ENCODE measurements at regions not wholly inside any gene's neighbourhood (a gene's known extent, or its start where the extent isn't known, plus 50 kb on each side); places are given as distances from the start of the nearest gene placed in this dataset.

DNA sequence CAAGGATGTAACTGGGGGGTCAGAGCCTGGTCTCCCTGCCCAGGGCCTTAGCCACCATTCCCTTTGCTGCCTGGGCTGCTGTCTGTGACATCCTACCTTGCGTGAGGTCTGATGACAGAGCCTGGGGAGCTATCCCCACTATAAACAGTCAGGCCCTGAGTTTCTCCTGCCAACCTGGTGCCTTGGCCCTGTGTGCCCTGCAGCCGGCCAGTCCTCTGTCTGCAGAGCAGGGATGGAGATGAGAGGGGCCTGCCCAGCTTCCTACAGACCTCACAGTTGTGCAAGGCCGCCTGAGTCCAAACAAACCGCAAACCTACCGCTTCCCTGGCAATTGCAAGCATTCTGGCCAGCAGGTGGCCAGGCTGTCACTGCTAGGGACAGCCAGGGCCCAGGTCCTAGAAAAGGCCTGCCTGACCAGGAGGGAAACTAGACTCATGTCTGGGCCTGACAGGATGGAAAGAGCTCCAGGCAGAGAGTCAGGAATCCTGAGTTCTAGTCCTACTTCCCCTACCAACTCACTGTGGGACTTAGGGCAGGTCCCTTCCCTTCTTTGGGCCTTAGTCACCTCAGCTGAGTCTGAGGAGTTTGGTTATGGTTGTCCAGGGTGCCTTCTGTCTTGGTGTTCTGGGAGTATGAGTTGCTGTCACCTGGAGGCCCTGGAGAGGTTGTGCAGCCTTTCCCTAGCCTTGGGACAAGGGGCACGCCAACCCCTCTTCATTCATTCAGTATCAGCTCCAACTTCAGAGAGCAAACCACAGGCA, 86.2 kb downstream of the VEGFA start (continued):
- TF ChIP-seq PHTF2 (CRISPR knock-in tag; IDR thresholded peaks at IDR 0.05) = no peak
- no peak for TF ChIP-seq CBFA2T3 (IDR thresholded peaks at IDR 0.05)
- no peak for TF ChIP-seq ZNF384 (IDR thresholded peaks at IDR 0.05; ENCODE audit: low read depth, low read length)
- no peak; the same call in 1 of the 2 replicates for TF ChIP-seq MTA3 (IDR thresholded peaks at IDR 0.05; ENCODE audit: borderline replicate concordance)
- TF ChIP-seq CBX3 (IDR thresholded peaks at IDR 0.05; ENCODE audit: borderline replicate concordance in 1 of 2, low read length in 2 of 2) = 0 out of 3 replicates have a peak, but pooled peaks of 1 of the 2 experiments have one; percentile 41
- no peak for TF ChIP-seq ZNF75A (CRISPR knock-in tag; IDR thresholded peaks at IDR 0.05)
- no peak for TF ChIP-seq DACH1 (IDR thresholded peaks at IDR 0.05; ENCODE audit: partially characterized antibody)
- TF ChIP-seq ZNF586 (CRISPR knock-in tag; conservative IDR thresholded peaks at IDR 0.05) = no peak
- TF ChIP-seq RBM34 (IDR thresholded peaks at IDR 0.05; ENCODE audit: borderline replicate concordance, insufficient read depth, low read length) = no peak

GRCh38 chr6:43855247-43855646, 85.2 kb downstream of the VEGFA start:
- in situ Hi-C loops (cut with MboI) (no loop called here), intact Hi-C loops (cut with micrococcal nuclease) (loop anchor here (5.0 kb wide), 2 partner anchors 72 to 217 kb away; no protein-coding TSS in a partner anchor)
- no peaks in the 10 kb centered on the region for H4K20me1 ChIP-seq (replicated peaks; ENCODE audit: control insufficient read depth, insufficient read depth, low read length)
- no peaks in the 10 kb centered on the region for H3K9me1 ChIP-seq (ENCODE audit: control insufficient read depth, insufficient read depth, low read length)
- no peaks in the 10 kb centered on the region for H3K79me2 ChIP-seq (ENCODE audit: control insufficient read depth, insufficient read depth, low read length)
- BruUV-seq (replicated peaks) = no TSS peak
- no peak for DNase-seq (ENCODE audit: extremely low read depth in 1 of 4, low spot score in 3 of 4)
- WGBS (ENCODE audit: insufficient coverage, low coverage, missing lambda C conversion rate) = 57% methylated on average over 6 of the region's 6 CpGs
- H3K4me1 ChIP-seq (replicated peaks in 1 of 2; ENCODE audit: control insufficient read depth in 2 of 2, insufficient read depth in 2 of 2, low read length in 2 of 2) = peaks cover 6 to 8% of the 10 kb centered on the region in 2 experiments; a peak in 3 of 5 replicates
- H3K27ac ChIP-seq (ENCODE audit: extremely low read depth, low read depth, low read length) = no peak overlapping the region
- no peak for FAIRE-seq
- no peak overlapping the region for H2AFZ ChIP-seq (ENCODE audit: low read depth, low read length)
- H3K4me2 ChIP-seq (ENCODE audit: insufficient read depth, low read length) = no peak overlapping the region
- ChIA-PET POLR2A (interaction anchor here (0.9 to 2.0 kb wide), 7 partner anchors 9 to 219 kb away, joined by 3 to 12 read pairs (median 4); partner anchors contain the start of gene VEGFA), CTCF (ENCODE audit: low intra/inter-chr PET ratio) (no interaction called here)
- H3K27me3 ChIP-seq (ENCODE audit: control insufficient read depth in 2 of 2, insufficient read depth in 2 of 2, low read length in 2 of 2) = no peaks in the 10 kb centered on the region
- no peak overlapping the region for H3K9ac ChIP-seq (ENCODE audit: insufficient read depth in 1 of 2, low read depth in 2 of 2, low read length in 2 of 2)
- no peaks in the 10 kb centered on the region for H3K9me3 ChIP-seq (replicated peaks; ENCODE audit: control insufficient read depth, insufficient read depth, low read depth, low read length)
- no peak for ATAC-seq
- H3K36me3 ChIP-seq (ENCODE audit: control insufficient read depth, insufficient read depth, low read length) = no peaks in the 10 kb centered on the region
- H3K4me3 ChIP-seq = no peak overlapping the region
- TF ChIP-seq ZNF764 (CRISPR knock-in tag; IDR thresholded peaks at IDR 0.05; ENCODE audit: low read depth) (no peak), BDP1 (IDR thresholded peaks at IDR 0.05; ENCODE audit: insufficient read depth, insufficient read length) (no peak), MEF2D (tag; conservative IDR thresholded peaks at IDR 0.05; ENCODE audit: low read depth) (no peak), AFF1 (IDR thresholded peaks at IDR 0.05; ENCODE audit: low read depth in 1 of 2, partially characterized antibody in 2 of 2) (no peak), FOXA1 (IDR thresholded peaks at IDR 0.05; ENCODE audit: borderline replicate concordance) (no peak), NFRKB (IDR thresholded peaks at IDR 0.05; ENCODE audit: low read depth) (no peak), NCOA1 (IDR thresholded peaks at IDR 0.05; ENCODE audit: low read depth) (no peak), HBP1 (CRISPR knock-in tag; IDR thresholded peaks at IDR 0.05) (no peak), POLR2B (IDR thresholded peaks at IDR 0.05; ENCODE audit: low read depth, partially characterized antibody) (no peak)

Measured in K562 (cell line).